CD1c-positive myeloid dendritic cell (primary cell): ENCODE measurements at regions not wholly inside any gene's neighbourhood (a gene's known extent, or its start where the extent isn't known, plus 50 kb on each side); places are given as distances from the start of the nearest gene placed in this dataset.
"Not testable (repeated sequence)": the region's sequence is repeated elsewhere in the genome, so short reads cannot be mapped to it uniquely, and the experiment has no call there.

Experiments used
- DNase-seq: peaks from one replicate; pipeline ENCODE4 v3.0.0-alpha.2; 2016; ENCODE audit errors: extremely low spot score

- no peak for DNase-seq
Measured at GRCh38 chr12:63040526-63041220, 105.7 kb upstream of the PPM1H start.

GRCh38 chr12:63038713-63039100 is 103.8 kb upstream of the PPM1H start:
- no peak for DNase-seq

GRCh38 chr12:63037746-63038712 is 103.1 kb upstream of the PPM1H start:
- no peak for DNase-seq

GRCh38 chr12:63036974-63037335 is 102.0 kb upstream of the PPM1H start:
- DNase-seq: no peak

GRCh38 chr12:63036216-63036973 is 101.4 kb upstream of the PPM1H start:
- no peak for DNase-seq

- no peak for DNase-seq
Measured at GRCh38 chr12:63034601-63035000, 99.7 kb upstream of the PPM1H start.

GRCh38 chr12:63029676-63030075 is 94.7 kb upstream of the PPM1H start:
- no peak for DNase-seq

- DNase-seq: no peak
Measured at GRCh38 chr12:63028951-63029350, 94.0 kb upstream of the PPM1H start.

- no peak for DNase-seq
Measured at GRCh38 chr12:63025116-63025515, 90.2 kb upstream of the PPM1H start.

- no peak for DNase-seq
Measured at GRCh38 chr12:63023926-63024325, 89.0 kb upstream of the PPM1H start.

- DNase-seq: peak; percentile 7
Measured at GRCh38 chr12:63021116-63021515, 86.2 kb upstream of the PPM1H start.

- DNase-seq: no peak
Measured at GRCh38 chr12:63020269-63020668, 85.3 kb upstream of the PPM1H start.

GRCh38 chr12:63018273-63018672 is 83.3 kb upstream of the PPM1H start:
- DNase-seq: no peak

- no peak for DNase-seq
Measured at GRCh38 chr12:63013302-63013701, 78.4 kb upstream of the PPM1H start.

GRCh38 chr12:63010698-63011097 is 75.7 kb upstream of the PPM1H start:
- DNase-seq: no peak

- DNase-seq: no peak
Measured at GRCh38 chr12:63008372-63008771, 73.4 kb upstream of the PPM1H start.

- DNase-seq: no peak
Measured at GRCh38 chr12:63007726-63008125, 72.8 kb upstream of the PPM1H start.

- no peak for DNase-seq
Measured at GRCh38 chr12:63006536-63006935, 71.6 kb upstream of the PPM1H start.

- DNase-seq: no peak
Measured at GRCh38 chr12:63005382-63005781, 70.4 kb upstream of the PPM1H start.

GRCh38 chr12:63003223-63003819 is 68.4 kb upstream of the PPM1H start:
- DNase-seq: no peak

- DNase-seq: not testable (repeated sequence)
Measured at GRCh38 chr12:63002059-63002458, 67.1 kb upstream of the PPM1H start.

GRCh38 chr12:62998454-62998853 is 63.5 kb upstream of the PPM1H start:
- DNase-seq: no peak
